Activated CD4-positive, alpha-beta T cell treated with anti-CD3 and anti-CD28 coated beads, Interleukin-2, amount 10 ng/mL, durations not matched to agents 24 days and 14 days (primary cell): ENCODE measurements at regions not wholly inside any gene's neighbourhood (a gene's known extent, or its start where the extent isn't known, plus 50 kb on each side); places are given as distances from the start of the nearest gene placed in this dataset.

Experiments used
- DNase-seq: peaks from one replicate; pipeline ENCODE4 v3.0.0; 2022
- H3K27ac Mint-ChIP-seq: one replicate; pipeline ENCODE4 v1.8.0; 2022; ENCODE audit warnings: mild to moderate bottlenecking, mixed read lengths
- H3K27me3 Mint-ChIP-seq: one replicate; pipeline ENCODE4 v1.8.0; 2022; ENCODE audit warnings: mixed read lengths
- H3K36me3 Mint-ChIP-seq: one replicate; pipeline ENCODE4 v1.8.0; 2022; ENCODE audit warnings: low read depth, mild to moderate bottlenecking, mixed read lengths
- H3K4me1 Mint-ChIP-seq: one replicate; pipeline ENCODE4 v1.8.0; 2021; ENCODE audit warnings: mixed read lengths
- H3K4me3 Mint-ChIP-seq: one replicate; pipeline ENCODE4 v1.8.0; 2022; ENCODE audit warnings: mild to moderate bottlenecking, moderate library complexity, mixed read lengths
- H3K9me3 Mint-ChIP-seq: one replicate; pipeline ENCODE4 v1.8.0; 2021; ENCODE audit warnings: mixed read lengths
- intact Hi-C: fragments of 100-400 bp; cut with micrococcal nuclease; formaldehyde crosslinking; loops from one replicate; pipeline ENCODE4 v1.15.1; 2023

GRCh38 chr4:81527115-81527514, 55.4 kb upstream of the RASGEF1B start:
- no peaks in the 10 kb centered on the region for H3K4me1 Mint-ChIP-seq
- no peak overlapping the region for H3K4me3 Mint-ChIP-seq
- intact Hi-C loops, result no loop called here
- peaks cover 24% of the 10 kb centered on the region for H3K9me3 Mint-ChIP-seq
- DNase-seq, result no peak
- H3K27ac Mint-ChIP-seq, result no peak overlapping the region
- no peaks in the 10 kb centered on the region for H3K27me3 Mint-ChIP-seq
- no peaks in the 10 kb centered on the region for H3K36me3 Mint-ChIP-seq

- Mint-ChIP-seq H3K27ac (no peak overlapping the region), H3K27me3 (peaks cover 4% of the 10 kb centered on the region), H3K4me3 (no peak overlapping the region)
Measured at GRCh38 chr4:81526706-81527105, 55.0 kb upstream of the RASGEF1B start.

GRCh38 chr4:81523672-81524327, 52.1 kb upstream of the RASGEF1B start:
- Mint-ChIP-seq H3K4me1 (no peaks in the 10 kb centered on the region), H3K36me3 (no peaks in the 10 kb centered on the region), H3K9me3 (peaks cover 20% of the 10 kb centered on the region), H3K4me3 (no peak overlapping the region), H3K27ac (no peak overlapping the region), H3K27me3 (peaks cover 4% of the 10 kb centered on the region)
- intact Hi-C loops, result no loop called here
- DNase-seq, result no peak

More at GRCh38 chr4:81526706-81527105, 55.0 kb upstream of the RASGEF1B start:
- DNase-seq, result no peak
- no peaks in the 10 kb centered on the region for H3K4me1 Mint-ChIP-seq
- H3K9me3 Mint-ChIP-seq, result peaks cover 24% of the 10 kb centered on the region
- no peaks in the 10 kb centered on the region for H3K36me3 Mint-ChIP-seq
- intact Hi-C loops, result no loop called here

- H3K27ac Mint-ChIP-seq, result no peak overlapping the region
- intact Hi-C loops, result no loop called here
- no peaks in the 10 kb centered on the region for H3K4me1 Mint-ChIP-seq
- H3K4me3 Mint-ChIP-seq, result no peak overlapping the region
- DNase-seq, result no peak
- H3K36me3 Mint-ChIP-seq, result no peaks in the 10 kb centered on the region
- peaks cover 18% of the 10 kb centered on the region for H3K9me3 Mint-ChIP-seq
- H3K27me3 Mint-ChIP-seq, result peaks cover 4% of the 10 kb centered on the region
Measured at GRCh38 chr4:81522711-81523110, 51.0 kb upstream of the RASGEF1B start.

GRCh38 chr4:81521708-81522107, 50.0 kb upstream of the RASGEF1B start:
- Mint-ChIP-seq H3K9me3 (peaks cover 18% of the 10 kb centered on the region), H3K4me3 (no peak overlapping the region), H3K36me3 (no peaks in the 10 kb centered on the region), H3K27me3 (peaks cover 4% of the 10 kb centered on the region), H3K27ac (no peak overlapping the region), H3K4me1 (no peaks in the 10 kb centered on the region)
- intact Hi-C loops, result no loop called here
- DNase-seq, result no peak
